Tibial nerve (tissue), 4 donors: ENCODE measurements at regions not wholly inside any gene's neighbourhood (a gene's known extent, or its start where the extent isn't known, plus 50 kb on each side); places are given as distances from the start of the nearest gene placed in this dataset.

Source experiments
- CTCF ChIP-seq, 5 experiments: fragments of 200-600 bp in 3 of 5; fragments of 450-650 bp in 2 of 5; sonication (generic) in 3 of 5; IDR thresholded peaks; one replicate each; pipeline ENCODE4 v1.5.1; 2016 to 2019; ENCODE audit warnings: antibody characterized with exemption in 5 of 5, mild to moderate bottlenecking in 3 of 5, moderate library complexity in 2 of 5
- EP300 ChIP-seq, 2 donors: sonication (generic); formaldehyde crosslinking; IDR thresholded peaks; one replicate each; pipeline ENCODE4 v1.6.1; 2017; ENCODE audit warnings: antibody characterized with exemption in 2 of 2, mild to moderate bottlenecking in 1 of 2
- POLR2A ChIP-seq, 2 donors: fragments of 450-650 bp; IDR thresholded peaks; one replicate each; pipeline ENCODE4 v1.6.1; 2017; ENCODE audit warnings: antibody characterized with exemption in 2 of 2, mild to moderate bottlenecking in 2 of 2, moderate library complexity in 2 of 2

- no peak for TF ChIP-seq EP300 (IDR thresholded peaks at IDR 0.05)
- TF ChIP-seq CTCF (IDR thresholded peaks at IDR 0.05) = no peak
- TF ChIP-seq POLR2A (IDR thresholded peaks at IDR 0.05) = no peak
Observed at GRCh38 chr7:125530553-125530952, 600.9 kb upstream of the POT1 start.
